H1 (cell line): ENCODE measurements at regions not wholly inside any gene's neighbourhood (a gene's known extent, or its start where the extent isn't known, plus 50 kb on each side); places are given as distances from the start of the nearest gene placed in this dataset.

Experiments used
- BRCA1 ChIP-seq: IDR thresholded peaks from 2 replicates; pipeline ENCODE4 v1.6.1; 2012; ENCODE audit warnings: low read depth, low read length, improper control_type of control experiment
- CEBPB ChIP-seq: IDR thresholded peaks from 2 replicates; pipeline ENCODE4 v1.6.1; 2012; ENCODE audit warnings: low read depth, low read length
- CHD7 ChIP-seq: fragments of 300-600 bp; sonication (generic); IDR thresholded peaks from 2 replicates; pipeline ENCODE4 v1.7.1; 2012; ENCODE audit warnings: low read length, moderate library complexity, mild to moderate bottlenecking, inconsistent platforms; ENCODE audit not compliant: insufficient replicate concordance
- CTBP2 ChIP-seq: IDR thresholded peaks from 2 replicates; pipeline ENCODE4 v1.7.0; 2011; ENCODE audit warnings: borderline replicate concordance, mild to moderate bottlenecking, moderate library complexity, mixed read lengths, low read length; ENCODE audit not compliant: insufficient read depth, insufficient read length
- HDAC2 ChIP-seq, 2 experiments: fragments of 300-600 bp in 1 of 2; sonication (generic) in 1 of 2; IDR thresholded peaks; 2 replicates each; pipeline ENCODE4 v1.6.1; 2011 to 2012; ENCODE audit warnings: low read depth in 2 of 2, low read length in 2 of 2, mild to moderate bottlenecking in 2 of 2, moderate library complexity in 2 of 2, borderline replicate concordance in 1 of 2, inconsistent platforms in 1 of 2
- JUND ChIP-seq: IDR thresholded peaks from 2 replicates; pipeline ENCODE4 v1.6.1; 2011; ENCODE audit warnings: mild to moderate bottlenecking, improper control_type of control experiment, low read length
- KDM4A ChIP-seq: IDR thresholded peaks from one replicate; pipeline ENCODE4 v1.7.1; 2012; ENCODE audit warnings: low read depth, mild to moderate bottlenecking, moderate library complexity, low read length, inconsistent platforms; ENCODE audit not compliant: severe bottlenecking
- SAP30 ChIP-seq: fragments of 300-600 bp; sonication (generic); IDR thresholded peaks from 2 replicates; pipeline ENCODE4 v1.7.1; 2012; ENCODE audit warnings: low read length, moderate library complexity, mild to moderate bottlenecking, inconsistent platforms; ENCODE audit not compliant: insufficient read depth, insufficient replicate concordance
- YY1 ChIP-seq: IDR thresholded peaks from 2 replicates; pipeline ENCODE4 v1.6.1; 2011; ENCODE audit warnings: low read depth, mild to moderate bottlenecking, low read length
- ZNF274 ChIP-seq: IDR thresholded peaks from 2 replicates; pipeline ENCODE4 v1.7.0; 2012; ENCODE audit warnings: low read length, borderline replicate concordance; ENCODE audit errors: extremely low read depth

GRCh38 chr15:81880314-81880713, 165.5 kb downstream of the MEX3B start (continued):
- TF ChIP-seq CHD7 (no peak), BRCA1 (no peak), CTBP2 (no peak), SAP30 (no peak), CEBPB (no peak), ZNF274 (no peak), JUND (no peak), HDAC2 (IDR thresholded peaks at IDR 0.05; ENCODE audit: borderline replicate concordance in 1 of 2, low read depth in 2 of 2, low read length in 2 of 2) (no peak), YY1 (no peak), KDM4A (no peak)
